ENCODE measurements at regions not wholly inside any gene's neighbourhood (a gene's known extent, or its start where the extent isn't known, plus 50 kb on each side); places are given as distances from the start of the nearest gene placed in this dataset.

GRCh38 chr9:121593066-121593465 lies 58.4 kb upstream of the DAB2IP start:
- 90 to 96% (median 95%) methylated on average over 7 of the region's 7 CpGs for WGBS, 4 donors
- no peak for DNase-seq

GRCh38 chr9:121596515-121596914 lies 54.9 kb upstream of the DAB2IP start:
- Histone ChIP-seq H3K4me1 (peaks cover 0 to 39% (median 24%) of the 10 kb centered on the region in 12 donors), H3K36me3 (no peaks in the 10 kb centered on the region), H3K27ac (no peak overlapping the region), H3K4me3 (no peak overlapping the region), H3K9me3 (peaks cover 0 to 14% (median 0%) of the 10 kb centered on the region in 12 donors), H3K27me3 (peaks cover 0 to 29% (median 0%) of the 10 kb centered on the region in 9 donors)
- 56 to 74% (median 66%) methylated on average over 1 of the region's 1 CpG for WGBS, 4 donors
- intact Hi-C loops (cut with DNase I) = loop anchor here in 4 of 10 donors (5.0 kb wide), 2 partner anchors 39 to 44 kb away; no protein-coding TSS in a partner anchor
- DNase-seq (no peak), ATAC-seq (no peak)
- TF ChIP-seq, protein P1, sequence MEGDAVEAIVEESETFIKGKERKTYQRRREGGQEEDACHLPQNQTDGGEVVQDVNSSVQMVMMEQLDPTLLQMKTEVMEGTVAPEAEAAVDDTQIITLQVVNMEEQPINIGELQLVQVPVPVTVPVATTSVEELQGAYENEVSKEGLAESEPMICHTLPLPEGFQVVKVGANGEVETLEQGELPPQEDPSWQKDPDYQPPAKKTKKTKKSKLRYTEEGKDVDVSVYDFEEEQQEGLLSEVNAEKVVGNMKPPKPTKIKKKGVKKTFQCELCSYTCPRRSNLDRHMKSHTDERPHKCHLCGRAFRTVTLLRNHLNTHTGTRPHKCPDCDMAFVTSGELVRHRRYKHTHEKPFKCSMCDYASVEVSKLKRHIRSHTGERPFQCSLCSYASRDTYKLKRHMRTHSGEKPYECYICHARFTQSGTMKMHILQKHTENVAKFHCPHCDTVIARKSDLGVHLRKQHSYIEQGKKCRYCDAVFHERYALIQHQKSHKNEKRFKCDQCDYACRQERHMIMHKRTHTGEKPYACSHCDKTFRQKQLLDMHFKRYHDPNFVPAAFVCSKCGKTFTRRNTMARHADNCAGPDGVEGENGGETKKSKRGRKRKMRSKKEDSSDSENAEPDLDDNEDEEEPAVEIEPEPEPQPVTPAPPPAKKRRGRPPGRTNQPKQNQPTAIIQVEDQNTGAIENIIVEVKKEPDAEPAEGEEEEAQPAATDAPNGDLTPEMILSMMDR (IDR thresholded peaks at IDR 0.05) = no peak
- no peak for TF ChIP-seq POLR2A (IDR thresholded peaks at IDR 0.05)

More at GRCh38 chr9:121593066-121593465, 58.4 kb upstream of the DAB2IP start:
- Histone ChIP-seq H3K9me3 (peaks cover 0 to 14% (median 0%) of the 10 kb centered on the region in 12 donors), H3K36me3 (peaks cover 0 to 8% (median 0%) of the 10 kb centered on the region in 9 donors), H3K4me1 (peaks cover 0 to 18% (median 2%) of the 10 kb centered on the region in 12 donors), H3K4me3 (no peak overlapping the region), H3K27me3 (peaks cover 0 to 6% (median 0%) of the 10 kb centered on the region in 9 donors), H3K27ac (no peak overlapping the region)
- ATAC-seq = no peak
- intact Hi-C loops (cut with DNase I) = loop anchor here in 1 of 10 donors (5.0 kb wide), 1 partner anchor 36 kb away; no protein-coding TSS in a partner anchor
- no peak for TF ChIP-seq POLR2A (IDR thresholded peaks at IDR 0.05)
- TF ChIP-seq, protein P1 (IDR thresholded peaks at IDR 0.05) = no peak

DNA sequence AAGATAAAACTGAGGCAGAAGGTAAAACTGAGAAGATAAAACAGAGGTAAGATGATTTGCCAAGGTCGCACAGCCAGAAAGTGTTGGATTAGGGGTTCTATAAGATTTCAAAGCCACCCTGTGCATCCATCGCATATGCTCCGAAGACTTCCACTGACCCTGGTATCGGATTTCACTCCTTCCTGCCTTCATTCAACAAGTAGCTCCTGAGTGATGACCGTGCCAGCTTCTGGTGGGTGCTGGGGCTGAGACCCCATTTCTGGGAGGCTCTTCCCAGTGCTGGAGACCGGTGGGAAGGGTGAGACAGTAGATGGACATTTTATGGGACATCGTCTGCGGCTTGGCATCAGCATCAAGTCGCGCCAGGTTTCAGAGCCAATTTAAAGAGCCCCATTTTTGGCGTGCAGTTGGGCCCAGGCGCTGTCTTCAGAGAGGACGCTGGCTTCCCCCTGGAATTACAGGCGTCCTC lies 53.7 kb upstream of the DAB2IP start:
- no peak for DNase-seq
- Histone ChIP-seq H3K27ac (peak overlapping the region; percentile 79 to 98 (median 95)), H3K27me3 (peaks cover 0 to 29% (median 0%) of the 10 kb centered on the region in 9 donors), H3K9me3 (peaks cover 0 to 14% (median 0%) of the 10 kb centered on the region in 12 donors), H3K36me3 (no peaks in the 10 kb centered on the region), H3K4me3 (peak overlapping the region in 9 of 12 donors; percentile 68 to 78 (median 71)), H3K4me1 (peaks cover 0 to 38% (median 25%) of the 10 kb centered on the region in 12 donors)
- TF ChIP-seq POLR2A (IDR thresholded peaks at IDR 0.05) = no peak
- TF ChIP-seq, protein P1 (IDR thresholded peaks at IDR 0.05) = no peak
- 30 to 48% (median 39%) methylated on average over 12 to 14 of the region's 14 CpGs for WGBS, 4 donors
- ATAC-seq = no peak
- intact Hi-C loops (cut with DNase I) = loop anchor here in 4 of 10 donors (2.0 to 5.0 kb wide), 3 partner anchors 31 to 45 kb away; no protein-coding TSS in a partner anchor

DNA sequence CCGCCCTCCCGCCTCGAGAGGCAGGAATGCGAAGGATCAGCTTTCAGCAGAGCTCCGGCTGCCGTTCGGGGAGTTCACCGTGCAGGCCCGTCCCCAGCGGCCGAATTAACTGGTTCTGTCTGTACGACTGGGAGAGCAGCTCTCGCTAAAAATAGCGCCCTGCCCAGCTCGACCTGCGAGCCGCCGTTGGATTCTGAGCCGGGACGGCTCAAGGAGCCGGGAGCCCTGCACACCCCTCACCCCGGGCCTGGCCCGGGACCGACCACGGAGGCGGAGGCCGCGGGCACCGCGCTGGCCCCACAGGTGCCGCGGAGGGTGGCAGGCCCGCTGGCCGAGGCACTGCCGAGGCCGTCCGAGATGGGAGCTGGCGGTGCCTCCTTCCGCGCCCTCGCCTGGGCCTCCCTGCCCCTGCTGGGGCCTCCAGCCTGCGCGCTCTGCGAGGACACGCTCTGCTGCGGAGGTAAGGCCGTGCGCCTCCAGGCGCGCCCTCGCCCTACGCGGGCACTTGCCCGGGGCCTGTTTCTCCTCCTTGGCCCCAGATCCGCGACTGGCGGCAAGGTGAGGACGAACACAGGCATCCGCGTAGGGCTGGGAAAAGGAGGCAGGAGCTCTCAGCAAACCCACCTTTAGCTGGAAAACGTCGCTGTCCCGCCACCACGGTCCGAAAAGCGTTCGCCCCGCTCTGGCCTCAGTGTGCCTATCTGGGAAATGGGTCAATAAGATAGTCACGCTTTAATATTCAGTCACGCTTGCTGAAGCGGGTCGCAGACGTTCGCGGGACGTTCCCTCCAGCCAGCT lies 53.1 kb upstream of the DAB2IP start:
- ATAC-seq (peak; percentile 78 to 87 (median 80)), DNase-seq (peak; percentile 84 to 93 (median 89))
- Histone ChIP-seq H3K27ac (peak overlapping the region; percentile 79 to 98 (median 95)), H3K4me1 (peaks cover 0 to 43% (median 29%) of the 10 kb centered on the region in 12 donors), H3K36me3 (no peaks in the 10 kb centered on the region), H3K4me3 (peak overlapping the region; percentile 57 to 78 (median 71)), H3K27me3 (peaks cover 0 to 29% (median 0%) of the 10 kb centered on the region in 9 donors), H3K9me3 (peaks cover 0 to 14% (median 0%) of the 10 kb centered on the region in 12 donors)
- WGBS, 4 donors = 16 to 34% (median 28%) methylated on average over 25 to 76 of the region's 76 CpGs
- intact Hi-C loops (cut with DNase I) = loop anchor here in 4 of 10 donors (2.0 to 5.0 kb wide), 3 partner anchors 32 to 46 kb away; no protein-coding TSS in a partner anchor
- TF ChIP-seq, protein P1 (IDR thresholded peaks at IDR 0.05) = peak in 10 of 12 donors; percentile 17 to 56 (median 40)
- peak in 1 of 2 donors; percentile 42 for TF ChIP-seq POLR2A (IDR thresholded peaks at IDR 0.05)
